ENCODE measurements at regions not wholly inside any gene's neighbourhood (a gene's known extent, or its start where the extent isn't known, plus 50 kb on each side); places are given as distances from the start of the nearest gene placed in this dataset.

- Histone ChIP-seq H3K36me3 (ENCODE audit: control insufficient read depth, insufficient read depth, low read length) (no peaks in the 10 kb centered on the region), H3K9me3 (ENCODE audit: control insufficient read depth, insufficient read depth, low read length) (no peaks in the 10 kb centered on the region), H3K27ac (ENCODE audit: low read length) (no peak overlapping the region), H3K4me3 (ENCODE audit: low read length) (no peak overlapping the region), H3K4me1 (ENCODE audit: control insufficient read depth, insufficient read depth, low read length) (no peaks in the 10 kb centered on the region), H3K27me3 (ENCODE audit: control insufficient read depth, insufficient read depth, low read length) (no peaks in the 10 kb centered on the region)
- H3K27ac Mint-ChIP-seq: no peak overlapping the region
- intact Hi-C loops (cut with micrococcal nuclease): no loop called here
- no peak overlapping the region for H3K4me3 Mint-ChIP-seq
- no peak for TF ChIP-seq CTCF (IDR thresholded peaks at IDR 0.05)
- H3K36me3 Mint-ChIP-seq: no peaks in the 10 kb centered on the region
- ATAC-seq: no peak
- WGBS (ENCODE audit: insufficient coverage): 83% methylated on average over 4 of the region's 4 CpGs
- H3K27me3 Mint-ChIP-seq (ENCODE audit: low read depth in 2 of 2): peaks cover 0 to 14% of the 10 kb centered on the region in 2 donors
- H3K4me1 Mint-ChIP-seq: peaks cover 0 to 5% of the 10 kb centered on the region in 2 donors
- DNase-seq: no peak
- H3K9me3 Mint-ChIP-seq: no peaks in the 10 kb centered on the region
Measured at GRCh38 chr18:25825979-25826776, 264.2 kb downstream of the SS18 start.

GRCh38 chr18:25825056-25825455, 265.4 kb downstream of the SS18 start:
- H3K27me3 Mint-ChIP-seq (ENCODE audit: low read depth in 2 of 2): peaks cover 0 to 23% of the 10 kb centered on the region in 2 donors
- no peak overlapping the region for H3K4me3 Mint-ChIP-seq
- DNase-seq (no peak), ATAC-seq (no peak)
- intact Hi-C loops (cut with micrococcal nuclease): no loop called here
- TF ChIP-seq CTCF (IDR thresholded peaks at IDR 0.05): no peak
- Histone ChIP-seq H3K27ac (ENCODE audit: low read length) (no peak overlapping the region), H3K27me3 (ENCODE audit: control insufficient read depth, insufficient read depth, low read length) (no peaks in the 10 kb centered on the region), H3K9me3 (ENCODE audit: control insufficient read depth, insufficient read depth, low read length) (no peaks in the 10 kb centered on the region), H3K4me3 (ENCODE audit: low read length) (no peak overlapping the region), H3K36me3 (ENCODE audit: control insufficient read depth, insufficient read depth, low read length) (no peaks in the 10 kb centered on the region), H3K4me1 (ENCODE audit: control insufficient read depth, insufficient read depth, low read length) (no peaks in the 10 kb centered on the region)
- no peak overlapping the region for H3K27ac Mint-ChIP-seq
- 84% methylated on average over 6 of the region's 6 CpGs for WGBS (ENCODE audit: insufficient coverage)
- H3K4me1 Mint-ChIP-seq: peaks cover 0 to 5% of the 10 kb centered on the region in 2 donors
- H3K9me3 Mint-ChIP-seq: no peaks in the 10 kb centered on the region
- no peaks in the 10 kb centered on the region for H3K36me3 Mint-ChIP-seq

- Histone ChIP-seq H3K4me3 (ENCODE audit: low read length) (no peak overlapping the region), H3K9me3 (ENCODE audit: control insufficient read depth, insufficient read depth, low read length) (no peaks in the 10 kb centered on the region), H3K4me1 (ENCODE audit: control insufficient read depth, insufficient read depth, low read length) (peaks cover 7% of the 10 kb centered on the region), H3K27me3 (ENCODE audit: control insufficient read depth, insufficient read depth, low read length) (no peaks in the 10 kb centered on the region), H3K27ac (ENCODE audit: low read length) (no peak overlapping the region), H3K36me3 (ENCODE audit: control insufficient read depth, insufficient read depth, low read length) (no peaks in the 10 kb centered on the region)
- H3K27ac Mint-ChIP-seq: no peak overlapping the region
- WGBS (ENCODE audit: insufficient coverage): 94% methylated on average over 1 of the region's 1 CpG
- H3K36me3 Mint-ChIP-seq: no peaks in the 10 kb centered on the region
- H3K4me1 Mint-ChIP-seq: peaks cover 9 to 12% of the 10 kb centered on the region in 2 donors
- TF ChIP-seq CTCF (IDR thresholded peaks at IDR 0.05): no peak
- no peak for ATAC-seq
- H3K27me3 Mint-ChIP-seq (ENCODE audit: low read depth in 2 of 2): peaks cover 3 to 23% of the 10 kb centered on the region in 2 donors
- no peak overlapping the region for H3K4me3 Mint-ChIP-seq
- H3K9me3 Mint-ChIP-seq: no peaks in the 10 kb centered on the region
- no peak for DNase-seq
- intact Hi-C loops (cut with micrococcal nuclease): no loop called here
Measured at GRCh38 chr18:25819746-25820363, 270.6 kb downstream of the SS18 start.

All from natural killer cell (primary cell).